HFF-Myc (cell line): ENCODE measurements at regions not wholly inside any gene's neighbourhood (a gene's known extent, or its start where the extent isn't known, plus 50 kb on each side); places are given as distances from the start of the nearest gene placed in this dataset.

Experiments used
- DNase-seq: peaks from one replicate; pipeline ENCODE4 v3.0.0-alpha.2; 2011; ENCODE audit warnings: low read depth; ENCODE audit errors: extremely low read depth
- H3K4me3 ChIP-seq: replicated peaks from 2 replicates; pipeline ENCODE4 v1.5.1; 2011; ENCODE audit warnings: low read depth, mild to moderate bottlenecking, control low read depth, low read length
- TF ChIP-seq, protein P1 (sequence below): IDR thresholded peaks from 2 replicates; pipeline ENCODE4 v1.5.1; 2012; ENCODE audit warnings: mild to moderate bottlenecking, low read depth, low read length, control low read depth; ENCODE audit errors: missing control alignments

DNA sequence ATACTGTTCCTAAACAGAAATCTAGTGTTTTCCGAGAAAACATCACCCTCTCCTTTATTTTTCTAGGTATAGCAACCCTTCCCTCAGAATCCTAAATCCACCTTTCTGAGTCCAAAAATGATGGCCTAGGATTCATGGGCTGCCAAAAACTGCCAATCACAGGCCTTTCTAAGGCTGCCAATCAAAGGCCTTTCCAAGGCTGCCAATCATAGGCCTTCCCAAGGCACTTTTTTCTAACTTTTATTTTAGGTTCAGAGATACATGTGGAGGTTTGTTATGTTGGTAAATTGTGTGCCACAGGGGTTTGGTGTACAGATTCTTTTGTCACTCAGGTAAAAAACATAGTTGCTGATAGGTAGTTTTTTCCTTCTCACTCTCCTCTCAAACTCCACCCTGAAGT is 673.7 kb downstream of the FAT4 start:
- TF ChIP-seq, protein P1, sequence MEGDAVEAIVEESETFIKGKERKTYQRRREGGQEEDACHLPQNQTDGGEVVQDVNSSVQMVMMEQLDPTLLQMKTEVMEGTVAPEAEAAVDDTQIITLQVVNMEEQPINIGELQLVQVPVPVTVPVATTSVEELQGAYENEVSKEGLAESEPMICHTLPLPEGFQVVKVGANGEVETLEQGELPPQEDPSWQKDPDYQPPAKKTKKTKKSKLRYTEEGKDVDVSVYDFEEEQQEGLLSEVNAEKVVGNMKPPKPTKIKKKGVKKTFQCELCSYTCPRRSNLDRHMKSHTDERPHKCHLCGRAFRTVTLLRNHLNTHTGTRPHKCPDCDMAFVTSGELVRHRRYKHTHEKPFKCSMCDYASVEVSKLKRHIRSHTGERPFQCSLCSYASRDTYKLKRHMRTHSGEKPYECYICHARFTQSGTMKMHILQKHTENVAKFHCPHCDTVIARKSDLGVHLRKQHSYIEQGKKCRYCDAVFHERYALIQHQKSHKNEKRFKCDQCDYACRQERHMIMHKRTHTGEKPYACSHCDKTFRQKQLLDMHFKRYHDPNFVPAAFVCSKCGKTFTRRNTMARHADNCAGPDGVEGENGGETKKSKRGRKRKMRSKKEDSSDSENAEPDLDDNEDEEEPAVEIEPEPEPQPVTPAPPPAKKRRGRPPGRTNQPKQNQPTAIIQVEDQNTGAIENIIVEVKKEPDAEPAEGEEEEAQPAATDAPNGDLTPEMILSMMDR: no peak
- DNase-seq: no peak
- no peak overlapping the region for H3K4me3 ChIP-seq

DNA sequence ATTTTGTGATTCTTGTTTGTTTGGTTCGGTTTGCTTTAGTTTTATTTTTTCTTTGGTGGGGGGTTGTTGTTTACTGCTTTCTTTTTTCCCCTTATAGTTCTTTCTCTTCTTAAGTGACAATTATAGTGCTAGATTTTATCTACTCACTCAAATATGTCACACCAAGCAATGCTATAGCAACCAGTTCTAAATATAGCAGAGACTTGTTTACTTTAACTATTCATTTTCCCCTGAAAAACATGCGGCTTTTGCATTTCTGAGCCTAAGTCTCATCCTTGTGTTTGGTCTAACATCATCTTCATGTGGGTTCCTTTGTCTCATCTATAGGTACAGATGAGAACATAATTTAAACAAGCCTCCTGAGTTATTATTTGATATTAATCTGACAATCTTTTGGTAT is 676.6 kb downstream of the FAT4 start:
- TF ChIP-seq, protein P1: no peak
- DNase-seq: no peak
- no peak overlapping the region for H3K4me3 ChIP-seq

DNA sequence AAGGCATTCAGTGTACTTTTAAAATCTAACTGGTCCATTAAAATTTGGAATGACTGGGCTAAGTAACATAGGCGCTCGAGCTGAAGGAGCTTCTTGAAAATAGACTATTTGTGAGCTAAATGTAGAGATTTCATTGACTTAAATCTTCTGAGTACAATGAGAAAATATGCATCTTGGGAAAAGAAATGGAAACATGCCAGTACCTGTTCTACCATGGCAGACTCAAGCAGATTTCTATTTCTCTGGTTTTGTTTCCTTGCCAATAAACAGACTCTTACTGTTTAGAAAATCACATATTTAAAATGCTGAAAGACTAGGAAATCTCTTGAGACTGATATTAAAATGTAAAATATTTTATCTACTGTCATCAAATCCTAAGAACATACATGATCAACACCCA is 678.1 kb downstream of the FAT4 start:
- DNase-seq: no peak
- no peak overlapping the region for H3K4me3 ChIP-seq
- TF ChIP-seq, protein P1: no peak

DNA sequence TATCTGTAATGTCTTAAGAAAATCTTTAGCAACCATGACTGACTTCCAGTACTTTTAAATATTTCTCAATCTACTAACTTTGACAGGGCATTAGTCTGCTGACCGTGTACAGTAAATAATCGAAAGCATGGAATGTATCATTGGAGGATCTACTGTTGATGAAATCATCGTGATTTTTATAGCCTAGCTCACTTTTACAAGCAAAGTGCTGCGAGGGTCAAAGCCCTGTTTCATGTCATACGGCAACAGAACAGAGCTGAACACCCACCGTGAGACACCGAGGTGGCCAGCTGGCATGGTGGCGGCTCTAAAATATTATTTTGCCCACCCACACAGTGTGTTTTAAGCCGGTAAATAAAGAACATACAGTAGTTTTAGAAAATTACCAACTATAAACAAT is 679.3 kb downstream of the FAT4 start:
- no peak overlapping the region for H3K4me3 ChIP-seq
- no peak for DNase-seq
- TF ChIP-seq, protein P1: no peak

DNA sequence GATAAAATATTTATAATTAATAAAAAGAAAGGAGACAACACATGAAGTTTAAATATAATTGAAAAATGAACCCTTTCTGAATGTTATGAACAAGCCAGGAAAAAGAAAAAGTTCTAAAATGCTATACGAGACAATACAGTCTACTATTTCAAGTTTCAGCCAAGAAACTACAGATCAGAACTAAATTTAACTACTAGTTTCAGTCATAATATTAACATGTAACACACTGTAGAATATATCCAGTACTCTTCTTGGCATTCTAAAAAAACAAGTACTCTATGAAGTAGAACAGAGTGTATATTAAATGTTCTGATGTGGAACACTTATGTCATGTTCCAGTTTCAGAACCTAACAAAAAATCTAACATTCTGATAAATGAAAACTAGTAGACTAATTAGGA is 679.7 kb downstream of the FAT4 start:
- H3K4me3 ChIP-seq: no peak overlapping the region
- TF ChIP-seq, protein P1: no peak
- DNase-seq: no peak

DNA sequence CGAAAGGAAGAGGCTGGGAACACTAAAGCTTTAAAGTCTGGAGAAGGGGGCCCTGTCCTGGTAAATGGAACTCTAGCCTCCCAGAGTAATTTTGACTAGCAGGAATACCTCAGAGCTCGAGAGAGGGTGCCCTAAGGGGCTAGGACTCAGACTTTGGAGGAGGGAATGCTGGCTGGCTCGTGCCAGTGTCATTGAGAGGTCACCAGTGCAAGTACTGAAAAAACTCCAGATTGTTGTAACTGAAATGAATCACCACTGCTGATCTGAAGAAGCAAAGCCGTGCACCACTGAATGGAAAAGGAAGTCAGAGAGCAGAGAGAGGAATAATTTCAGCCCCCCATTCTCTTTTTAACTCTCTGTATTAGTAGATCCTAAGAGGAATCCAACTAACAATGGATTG is 690.2 kb downstream of the FAT4 start:
- H3K4me3 ChIP-seq: no peak overlapping the region
- DNase-seq: no peak
- TF ChIP-seq, protein P1: no peak

DNA sequence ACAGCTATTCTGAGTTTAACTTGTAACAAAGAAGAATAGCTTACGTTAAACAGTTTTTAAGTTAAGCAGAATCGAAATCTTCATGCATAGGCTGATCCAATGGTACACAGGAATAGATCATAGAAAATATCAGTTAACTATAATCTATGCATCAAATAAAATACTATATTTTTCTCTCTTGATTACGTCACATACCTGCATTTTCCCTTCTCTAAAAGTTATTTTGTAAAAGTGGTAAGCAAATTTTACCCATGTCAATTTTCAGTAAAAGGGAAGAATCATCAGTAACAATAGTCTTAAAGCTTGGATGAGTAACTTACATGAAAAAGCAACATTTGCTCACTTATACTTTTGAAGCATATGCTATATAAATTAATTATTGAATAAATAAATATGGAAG is 692.4 kb downstream of the FAT4 start:
- DNase-seq: no peak
- H3K4me3 ChIP-seq: no peak overlapping the region
- TF ChIP-seq, protein P1: no peak
